ENCODE measurements at regions not wholly inside any gene's neighbourhood (a gene's known extent, or its start where the extent isn't known, plus 50 kb on each side); places are given as distances from the start of the nearest gene placed in this dataset.

DNA sequence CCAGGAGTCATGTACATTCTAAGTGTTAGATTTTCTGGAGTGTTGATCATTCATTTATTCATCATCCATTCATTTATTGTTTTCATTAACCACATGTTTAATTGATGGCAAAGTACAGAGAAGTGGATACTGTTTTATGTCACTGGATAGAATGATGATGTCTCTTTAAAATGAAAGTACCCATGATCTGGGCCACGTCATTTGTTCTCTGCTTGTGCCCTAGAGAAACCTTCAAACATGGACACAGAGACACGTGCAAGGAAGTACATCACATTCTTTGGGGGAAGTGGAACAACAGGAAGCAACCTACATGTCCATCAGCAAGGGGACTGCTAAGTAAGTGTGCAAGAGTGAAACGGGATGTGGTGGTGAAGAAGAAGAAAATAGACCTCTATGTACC lies 75.8 kb upstream of the TSHZ2 start:
- intact Hi-C loops (cut with micrococcal nuclease), result no loop called here
- ChIA-PET POLR2A (no interaction called here), CTCF (no interaction called here)
- Histone ChIP-seq H3K36me3 (replicated peaks in 1 of 2; ENCODE audit: control extremely low read depth in 1 of 2, control insufficient read depth in 1 of 2, extremely low read depth in 1 of 2, insufficient read depth in 2 of 2, low read length in 1 of 2) (no peaks in the 10 kb centered on the region), H3K27me3 (replicated peaks in 1 of 4; ENCODE audit: control extremely low read depth in 1 of 4, control insufficient read depth in 3 of 4, insufficient read depth in 4 of 4, low read length in 3 of 4) (peaks cover 0 to 4% (median 0%) of the 10 kb centered on the region in 4 experiments), H3K4me2 (replicated peaks; ENCODE audit: low read depth, low read length, poor library complexity, severe bottlenecking) (no peak overlapping the region), H3K9ac (ENCODE audit: low read length) (no peak overlapping the region), H3K9me3 (ENCODE audit: control extremely low read depth in 1 of 3, control insufficient read depth in 2 of 3, insufficient read depth in 1 of 3, low read length in 2 of 3) (no peaks in the 10 kb centered on the region), H3K79me2 (ENCODE audit: control insufficient read depth, insufficient read depth, low read length) (no peaks in the 10 kb centered on the region), H3K4me1 (ENCODE audit: control insufficient read depth in 2 of 2, insufficient read depth in 2 of 2, low read length in 2 of 2) (no peaks in the 10 kb centered on the region), H2AFZ (ENCODE audit: insufficient read depth, low read depth, low read length, poor library complexity, severe bottlenecking) (no peak overlapping the region), H3K27ac (ENCODE audit: low read length in 2 of 2) (no peak overlapping the region), H4K20me1 (ENCODE audit: control insufficient read depth, insufficient read depth, low read length, poor library complexity, severe bottlenecking) (no peaks in the 10 kb centered on the region), H3K4me3 (ENCODE audit: control extremely low read depth in 1 of 5, extremely low read depth in 1 of 5, insufficient read depth in 1 of 5, low read depth in 2 of 5, low read length in 4 of 5) (no peak overlapping the region)
- Mint-ChIP-seq H3K27me3 (peaks cover 13% of the 10 kb centered on the region), H3K4me3 (no peak overlapping the region), H3K4me1 (peaks cover 2% of the 10 kb centered on the region), H3K27ac (no peak overlapping the region), H3K9me3 (ENCODE audit: insufficient read depth) (no peaks in the 10 kb centered on the region)
- WGBS (ENCODE audit: insufficient coverage), result 60% methylated on average over 1 of the region's 3 CpGs
- ATAC-seq (ENCODE audit: low read depth) (no peak), DNase-seq (no peak)
- TF ChIP-seq, protein P1, sequence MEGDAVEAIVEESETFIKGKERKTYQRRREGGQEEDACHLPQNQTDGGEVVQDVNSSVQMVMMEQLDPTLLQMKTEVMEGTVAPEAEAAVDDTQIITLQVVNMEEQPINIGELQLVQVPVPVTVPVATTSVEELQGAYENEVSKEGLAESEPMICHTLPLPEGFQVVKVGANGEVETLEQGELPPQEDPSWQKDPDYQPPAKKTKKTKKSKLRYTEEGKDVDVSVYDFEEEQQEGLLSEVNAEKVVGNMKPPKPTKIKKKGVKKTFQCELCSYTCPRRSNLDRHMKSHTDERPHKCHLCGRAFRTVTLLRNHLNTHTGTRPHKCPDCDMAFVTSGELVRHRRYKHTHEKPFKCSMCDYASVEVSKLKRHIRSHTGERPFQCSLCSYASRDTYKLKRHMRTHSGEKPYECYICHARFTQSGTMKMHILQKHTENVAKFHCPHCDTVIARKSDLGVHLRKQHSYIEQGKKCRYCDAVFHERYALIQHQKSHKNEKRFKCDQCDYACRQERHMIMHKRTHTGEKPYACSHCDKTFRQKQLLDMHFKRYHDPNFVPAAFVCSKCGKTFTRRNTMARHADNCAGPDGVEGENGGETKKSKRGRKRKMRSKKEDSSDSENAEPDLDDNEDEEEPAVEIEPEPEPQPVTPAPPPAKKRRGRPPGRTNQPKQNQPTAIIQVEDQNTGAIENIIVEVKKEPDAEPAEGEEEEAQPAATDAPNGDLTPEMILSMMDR (IDR thresholded peaks at IDR 0.05), result no peak
- no peak for TF ChIP-seq EZH2 (IDR thresholded peaks at IDR 0.05; ENCODE audit: borderline replicate concordance, insufficient read depth, low read depth, low read length, poor library complexity, severe bottlenecking)

DNA sequence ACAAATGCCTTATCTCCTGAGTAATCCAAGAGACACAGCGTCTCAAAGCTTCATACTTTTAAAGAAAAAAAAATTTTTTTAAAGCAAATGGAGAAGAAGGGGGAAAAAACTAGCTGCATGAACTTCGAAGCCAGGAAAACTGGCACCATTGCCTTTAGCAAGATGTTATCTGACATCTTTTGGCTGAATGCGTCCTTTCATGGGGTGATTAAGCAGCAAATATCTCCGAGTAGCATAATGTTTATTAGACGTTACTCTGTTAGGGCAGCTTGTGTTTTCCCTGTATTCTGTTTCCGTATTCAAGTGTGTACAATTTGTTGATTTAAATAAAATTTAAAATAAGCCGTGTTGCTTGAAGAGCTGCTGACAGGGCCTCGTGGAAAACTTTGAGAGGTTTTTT lies 76.5 kb upstream of the TSHZ2 start:
- intact Hi-C loops (cut with micrococcal nuclease), result no loop called here
- Histone ChIP-seq H3K9me3 (ENCODE audit: control extremely low read depth in 1 of 3, control insufficient read depth in 2 of 3, insufficient read depth in 1 of 3, low read length in 2 of 3) (no peaks in the 10 kb centered on the region), H3K36me3 (replicated peaks in 1 of 2; ENCODE audit: control extremely low read depth in 1 of 2, control insufficient read depth in 1 of 2, extremely low read depth in 1 of 2, insufficient read depth in 2 of 2, low read length in 1 of 2) (no peaks in the 10 kb centered on the region), H3K4me1 (ENCODE audit: control insufficient read depth in 2 of 2, insufficient read depth in 2 of 2, low read length in 2 of 2) (no peaks in the 10 kb centered on the region), H3K27me3 (replicated peaks in 1 of 4; ENCODE audit: control extremely low read depth in 1 of 4, control insufficient read depth in 3 of 4, insufficient read depth in 4 of 4, low read length in 3 of 4) (peaks cover 0 to 4% (median 0%) of the 10 kb centered on the region in 4 experiments), H4K20me1 (ENCODE audit: control insufficient read depth, insufficient read depth, low read length, poor library complexity, severe bottlenecking) (no peaks in the 10 kb centered on the region), H3K27ac (ENCODE audit: low read length in 2 of 2) (no peak overlapping the region), H3K4me3 (ENCODE audit: control extremely low read depth in 1 of 5, extremely low read depth in 1 of 5, insufficient read depth in 1 of 5, low read depth in 2 of 5, low read length in 4 of 5) (no peak overlapping the region), H3K9ac (ENCODE audit: low read length) (no peak overlapping the region), H2AFZ (ENCODE audit: insufficient read depth, low read depth, low read length, poor library complexity, severe bottlenecking) (no peak overlapping the region), H3K79me2 (ENCODE audit: control insufficient read depth, insufficient read depth, low read length) (no peaks in the 10 kb centered on the region), H3K4me2 (replicated peaks; ENCODE audit: low read depth, low read length, poor library complexity, severe bottlenecking) (no peak overlapping the region)
- POLR2A ChIA-PET, result no interaction called here
- WGBS (ENCODE audit: insufficient coverage), result 75% methylated on average over 4 of the region's 8 CpGs
- no peak overlapping the region for H3K27ac Mint-ChIP-seq
- CTCF ChIA-PET, result no interaction called here
- no peak for TF ChIP-seq EZH2 (IDR thresholded peaks at IDR 0.05; ENCODE audit: borderline replicate concordance, insufficient read depth, low read depth, low read length, poor library complexity, severe bottlenecking)
- TF ChIP-seq, protein P1 (IDR thresholded peaks at IDR 0.05), result no peak
- H3K4me3 Mint-ChIP-seq, result no peak overlapping the region
- ATAC-seq (ENCODE audit: low read depth) (no peak), DNase-seq (no peak)
- peaks cover 13% of the 10 kb centered on the region for H3K27me3 Mint-ChIP-seq
- peaks cover 2% of the 10 kb centered on the region for H3K4me1 Mint-ChIP-seq
- no peaks in the 10 kb centered on the region for H3K9me3 Mint-ChIP-seq (ENCODE audit: insufficient read depth)
